ENCODE measurements at regions not wholly inside any gene's neighbourhood (a gene's known extent, or its start where the extent isn't known, plus 50 kb on each side); places are given as distances from the start of the nearest gene placed in this dataset.

- Histone ChIP-seq H3K36me3 (no peaks in the 10 kb centered on the region), H3K27me3 (replicated peaks in 1 of 7) (no peaks in the 10 kb centered on the region), H3K27ac (no peak overlapping the region), H3K4me1 (no peaks in the 10 kb centered on the region), H3K9me3 (no peaks in the 10 kb centered on the region), H3K4me3 (no peak overlapping the region)
- intact Hi-C loops (cut with DNase I; ENCODE audit: low total_unique reads) = no loop called here
- no peak for TF ChIP-seq POLR2AphosphoS5 (IDR thresholded peaks at IDR 0.05)
- no peak for TF ChIP-seq CTCF (IDR thresholded peaks at IDR 0.05 in 8 of 11, conservative IDR thresholded peaks at IDR 0.05 in 3 of 11)
- no peak for DNase-seq
- 38 to 51% (median 50%) methylated on average over 2 of the region's 2 CpGs for WGBS, 5 donors
Measured at GRCh38 chr4:181601103-181601502, 642.1 kb upstream of the TENM3 start.

DNA sequence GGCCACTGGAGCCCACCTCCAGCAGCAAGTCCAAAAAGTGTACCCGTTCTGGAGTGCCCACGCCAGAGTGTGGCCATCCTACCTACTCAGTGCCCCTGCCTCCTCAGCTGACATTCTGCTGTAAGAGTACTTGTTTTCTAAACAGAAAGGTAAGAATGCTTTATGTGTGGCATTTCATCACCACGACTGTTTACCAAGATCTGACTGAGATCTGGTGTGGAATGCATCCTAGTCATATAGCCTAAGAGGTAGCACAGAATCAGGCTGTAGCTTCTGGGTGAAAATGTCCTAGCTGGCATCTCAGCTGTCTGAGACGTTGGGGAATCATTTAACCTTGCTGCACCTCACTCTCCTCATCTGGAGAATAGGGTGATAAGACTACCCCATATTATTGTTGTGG lies 638.7 kb upstream of the TENM3 start:
- intact Hi-C loops (cut with DNase I; ENCODE audit: low total_unique reads) = no loop called here
- Histone ChIP-seq H3K36me3 (no peaks in the 10 kb centered on the region), H3K27ac (no peak overlapping the region), H3K4me3 (no peak overlapping the region), H3K27me3 (replicated peaks in 1 of 7) (no peaks in the 10 kb centered on the region), H3K9me3 (no peaks in the 10 kb centered on the region), H3K4me1 (no peaks in the 10 kb centered on the region)
- DNase-seq = no peak
- TF ChIP-seq CTCF (IDR thresholded peaks at IDR 0.05 in 8 of 11, conservative IDR thresholded peaks at IDR 0.05 in 3 of 11) = no peak
- TF ChIP-seq POLR2AphosphoS5 (IDR thresholded peaks at IDR 0.05) = no peak
- TF ChIP-seq POLR2A (IDR thresholded peaks at IDR 0.05) = no peak
- WGBS, 5 donors = 73 to 84% (median 80%) methylated on average over 4 of the region's 4 CpGs

DNA sequence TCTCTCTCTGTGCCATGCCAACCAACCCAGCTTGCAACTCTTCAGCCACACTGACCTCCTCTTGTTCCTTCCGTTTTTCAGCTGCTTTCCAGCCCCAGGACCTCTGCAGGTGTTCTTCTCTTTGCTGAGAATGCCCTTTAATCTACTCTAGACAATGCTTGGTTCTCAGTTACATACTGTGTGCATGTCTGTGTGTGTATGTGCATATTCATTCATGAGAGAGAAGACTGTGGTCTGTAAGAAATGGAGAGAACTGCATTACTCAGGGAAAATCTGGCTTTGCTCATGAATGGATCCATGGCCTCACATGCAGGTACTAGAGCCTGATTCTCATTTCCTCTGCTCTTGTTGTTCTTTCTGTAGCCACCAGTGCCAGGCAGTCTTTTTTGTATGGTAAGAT lies 636.9 kb upstream of the TENM3 start:
- intact Hi-C loops (cut with DNase I; ENCODE audit: low total_unique reads) = no loop called here
- Histone ChIP-seq H3K36me3 (no peaks in the 10 kb centered on the region), H3K4me1 (no peaks in the 10 kb centered on the region), H3K9me3 (no peaks in the 10 kb centered on the region), H3K27me3 (replicated peaks in 1 of 7) (no peaks in the 10 kb centered on the region), H3K27ac (no peak overlapping the region), H3K4me3 (no peak overlapping the region)
- DNase-seq = no peak
- TF ChIP-seq POLR2AphosphoS5 (IDR thresholded peaks at IDR 0.05) = no peak
- no peak for TF ChIP-seq POLR2A (IDR thresholded peaks at IDR 0.05)
- no peak for TF ChIP-seq CTCF (IDR thresholded peaks at IDR 0.05 in 8 of 11, conservative IDR thresholded peaks at IDR 0.05 in 3 of 11)
- WGBS, 5 donors = 47 to 68% (median 57%) methylated on average over 1 of the region's 1 CpG

DNA sequence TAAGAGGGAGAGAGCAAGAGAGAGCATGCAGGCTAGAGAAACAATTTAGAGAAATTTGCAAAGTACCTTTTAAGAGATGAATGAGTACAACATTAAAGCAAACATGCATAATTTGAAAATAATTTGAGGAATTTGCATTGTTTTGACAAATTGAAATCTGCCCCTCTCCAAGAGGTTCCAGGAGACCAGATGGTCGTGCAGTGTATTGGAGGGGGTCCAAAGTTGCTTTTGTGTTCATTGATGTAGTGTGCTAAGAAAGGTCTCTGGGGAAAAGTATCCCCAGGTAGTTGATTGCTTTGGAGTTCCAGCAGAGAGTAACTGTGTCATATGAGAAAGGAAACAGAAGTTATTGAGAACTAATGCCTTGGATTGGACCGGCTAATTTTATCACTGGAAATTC lies 635.0 kb upstream of the TENM3 start:
- TF ChIP-seq POLR2A (IDR thresholded peaks at IDR 0.05) (no peak), POLR2AphosphoS5 (IDR thresholded peaks at IDR 0.05) (no peak), CTCF (IDR thresholded peaks at IDR 0.05 in 8 of 11, conservative IDR thresholded peaks at IDR 0.05 in 3 of 11) (no peak)
- DNase-seq = no peak
- no peaks in the 10 kb centered on the region for H3K36me3 ChIP-seq
- 46 to 54% (median 49%) methylated on average over 2 of the region's 2 CpGs for WGBS, 5 donors
- H3K4me3 ChIP-seq = no peak overlapping the region
- H3K4me1 ChIP-seq = no peaks in the 10 kb centered on the region
- H3K27ac ChIP-seq = no peak overlapping the region
- H3K27me3 ChIP-seq (replicated peaks in 1 of 7) = no peaks in the 10 kb centered on the region
- H3K9me3 ChIP-seq = no peaks in the 10 kb centered on the region
- intact Hi-C loops (cut with DNase I; ENCODE audit: low total_unique reads) = no loop called here
